CD4-positive, alpha-beta T cell treated with Interleukin-4 for 4 hours (primary cell): ENCODE measurements at regions not wholly inside any gene's neighbourhood (a gene's known extent, or its start where the extent isn't known, plus 50 kb on each side); places are given as distances from the start of the nearest gene placed in this dataset.

Experiments
- DNase-seq: peaks from one replicate; pipeline ENCODE4 v3.0.0-alpha.2; 2020

DNA sequence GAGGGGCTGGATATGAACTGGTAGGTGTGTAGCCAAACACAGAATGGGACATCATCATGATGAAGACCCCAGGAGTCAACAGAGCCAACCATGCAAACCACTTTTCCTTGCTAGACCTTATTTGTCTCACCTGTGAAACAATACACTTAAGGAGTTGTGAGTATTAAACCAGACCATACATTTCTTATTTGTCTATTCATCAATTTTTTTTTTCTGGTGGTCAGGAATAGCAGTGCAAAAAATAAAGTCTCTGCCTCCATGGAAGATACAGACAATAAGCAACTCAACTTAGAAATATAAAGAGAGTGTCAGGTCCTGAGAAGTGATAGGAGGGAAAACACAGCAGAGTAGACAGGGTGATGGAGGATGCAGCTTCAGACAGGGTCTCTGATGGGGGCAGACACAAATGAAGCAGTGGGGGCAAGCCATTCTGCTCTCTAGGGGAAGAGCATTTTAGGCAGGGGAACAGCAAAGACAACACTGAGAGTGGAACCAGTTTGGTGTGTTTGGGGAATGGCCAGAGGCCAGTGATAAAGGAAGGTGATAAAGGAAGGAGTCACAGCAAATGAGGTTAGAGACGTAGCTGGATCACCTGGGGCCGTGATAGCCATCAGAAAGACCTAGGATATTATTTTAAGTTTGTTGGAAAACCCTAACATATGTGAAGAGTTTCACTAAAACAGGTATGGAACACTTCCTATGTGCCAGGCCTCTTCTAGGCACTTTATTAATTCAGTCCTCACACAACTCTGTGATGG is 256.2 kb downstream of the MAN2A1 start:
- no peak for DNase-seq

DNA sequence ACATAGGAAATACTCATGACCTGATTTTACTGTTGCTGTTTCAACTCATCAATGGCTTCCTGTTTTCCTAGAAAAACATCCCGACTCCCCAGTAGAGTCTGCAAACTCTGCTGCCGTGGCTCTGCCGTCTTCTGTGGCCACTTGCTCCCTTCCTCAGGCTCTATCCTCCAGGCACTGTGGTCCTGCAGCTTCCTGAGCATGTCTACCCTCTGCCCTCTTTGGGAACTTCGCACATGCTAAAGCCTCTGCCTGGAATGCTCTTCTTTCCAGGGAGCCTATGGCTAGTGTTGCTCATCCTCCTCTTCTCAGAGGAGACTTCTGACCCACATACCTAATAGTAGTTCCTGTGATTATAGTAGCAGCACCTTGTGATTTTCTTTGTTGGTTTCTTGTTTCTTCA is 256.9 kb downstream of the MAN2A1 start:
- no peak for DNase-seq

DNA sequence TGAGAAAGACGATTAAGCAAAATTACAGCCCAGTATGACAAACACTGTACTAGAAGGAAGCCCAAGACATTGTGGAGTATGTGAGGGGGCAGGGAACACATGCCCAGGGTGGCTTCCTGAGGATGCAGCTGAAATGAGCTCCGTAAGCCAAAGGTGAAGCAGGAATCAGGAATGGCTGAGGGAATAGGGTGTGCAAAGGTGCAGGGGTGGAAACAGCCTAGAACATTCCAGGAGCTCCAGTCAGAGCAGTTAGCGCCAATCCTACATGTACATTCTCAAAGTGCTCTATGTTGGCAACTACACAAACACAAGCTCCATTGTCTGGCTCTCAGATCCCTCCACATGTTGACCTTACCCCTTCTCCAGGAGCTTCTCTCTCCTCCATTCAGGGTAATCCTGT is 257.9 kb downstream of the MAN2A1 start:
- no peak for DNase-seq

DNA sequence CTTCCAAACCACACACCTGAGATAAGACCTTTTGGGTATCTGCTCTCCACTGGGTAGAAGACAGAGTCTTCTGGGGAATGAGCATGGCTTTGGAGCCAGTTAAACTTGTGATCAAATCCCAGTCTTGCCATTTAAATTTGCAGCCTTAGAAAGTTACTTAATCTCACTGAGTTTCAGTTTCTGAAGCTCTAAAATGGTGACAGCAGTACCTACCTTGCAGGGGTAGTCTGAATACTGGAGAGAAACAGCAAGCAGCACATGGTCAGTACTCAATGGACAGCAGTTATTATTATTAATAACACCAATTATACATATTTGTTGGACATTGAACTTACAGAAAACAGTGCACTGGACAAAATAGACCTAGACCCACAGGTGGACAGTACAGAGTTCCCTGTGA is 260.9 kb downstream of the MAN2A1 start:
- no peak for DNase-seq

DNA sequence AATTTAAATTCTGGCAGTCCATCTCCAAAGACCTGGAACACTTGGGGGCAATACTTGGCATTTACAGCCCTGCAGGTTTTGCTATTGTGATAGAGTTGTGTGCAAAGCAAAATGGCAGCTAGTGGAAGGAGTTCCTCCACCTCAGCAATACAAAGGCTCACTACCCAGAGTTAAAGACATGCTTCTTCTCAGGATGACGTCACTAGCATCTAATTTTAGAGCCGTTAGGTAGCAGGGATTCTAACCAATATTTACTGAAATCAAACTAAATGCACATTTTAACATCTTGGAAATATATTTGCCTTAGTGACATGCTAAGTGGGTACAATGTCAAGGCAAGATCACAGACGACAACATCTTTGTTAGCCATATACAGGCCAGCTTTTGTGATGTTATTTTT is 261.6 kb downstream of the MAN2A1 start:
- no peak for DNase-seq

DNA sequence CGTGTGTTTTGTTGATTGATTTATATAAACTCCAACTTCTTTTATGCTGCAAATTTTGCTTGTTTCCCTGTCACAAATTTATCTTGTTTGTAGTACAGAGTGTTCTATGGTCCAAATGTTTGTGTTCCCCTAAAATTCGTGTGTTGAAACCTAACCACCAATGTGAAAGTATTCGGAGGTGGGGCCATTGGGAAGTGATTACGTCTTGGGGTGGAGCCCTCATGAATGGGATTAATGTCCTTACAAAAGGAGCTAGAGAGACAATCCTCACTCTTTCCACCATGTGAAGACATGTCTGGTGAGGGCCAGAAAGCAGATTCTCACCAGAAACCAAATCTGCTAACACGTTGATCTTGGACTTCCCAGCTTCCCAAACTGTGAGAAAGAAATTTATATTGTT is 262.0 kb downstream of the MAN2A1 start:
- DNase-seq = no peak

DNA sequence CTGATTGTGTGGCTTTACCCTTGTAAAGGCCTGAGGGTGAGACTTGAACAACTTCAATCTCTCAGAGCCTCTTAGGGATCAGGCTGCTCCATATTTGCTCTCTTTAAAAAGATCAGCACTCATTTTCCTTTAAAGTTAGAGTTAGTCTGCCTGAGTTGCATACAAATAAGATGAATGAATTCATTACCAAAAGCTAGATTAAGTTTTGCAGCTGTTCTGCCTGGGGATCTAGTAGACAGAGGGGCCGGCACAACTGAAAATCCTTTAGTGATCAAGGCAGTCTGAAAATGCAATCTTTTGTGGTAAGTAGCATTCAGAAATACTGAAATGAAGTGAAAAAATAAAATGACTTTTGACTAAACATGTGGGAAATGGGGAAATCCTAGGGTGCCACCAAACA is 264.0 kb downstream of the MAN2A1 start:
- DNase-seq = no peak

DNA sequence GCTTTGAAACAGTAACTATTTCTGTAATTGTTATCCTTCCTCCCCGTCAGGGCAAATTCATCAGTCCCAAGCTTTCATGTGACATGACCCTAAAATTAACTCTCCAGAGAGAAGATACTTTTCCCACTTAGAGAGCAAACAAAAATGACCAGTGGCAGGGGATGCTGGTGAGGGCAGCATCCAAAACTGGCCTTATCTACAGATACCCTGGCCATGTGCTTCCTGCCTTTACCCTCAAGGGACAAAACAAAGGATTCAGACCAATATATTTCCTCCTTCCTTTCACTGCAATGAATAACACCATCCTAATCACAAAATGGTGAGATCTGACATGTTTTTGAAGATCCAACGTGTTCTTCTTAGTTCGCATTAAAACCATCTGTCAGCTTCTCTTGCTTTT is 267.2 kb downstream of the MAN2A1 start:
- no peak for DNase-seq

DNA sequence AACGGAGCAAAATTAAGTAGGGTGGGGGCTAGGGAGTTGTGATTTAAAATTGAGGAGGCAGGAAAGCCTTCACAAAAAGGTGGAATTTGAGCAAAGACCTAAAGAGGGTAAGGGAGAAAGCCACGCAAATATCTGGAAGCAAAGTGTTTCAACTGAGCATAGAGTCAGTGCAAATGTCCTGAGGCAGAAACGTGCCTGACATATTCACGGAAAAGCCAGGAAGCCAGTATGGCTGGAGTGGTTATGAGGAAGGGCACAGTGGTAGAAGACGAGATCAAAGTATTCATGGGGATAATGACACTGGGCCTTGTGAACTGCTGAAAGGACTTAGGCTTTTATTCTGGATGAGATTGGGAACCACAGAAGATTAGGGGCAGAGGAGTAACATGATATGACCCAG is 268.4 kb downstream of the MAN2A1 start:
- DNase-seq = no peak

DNA sequence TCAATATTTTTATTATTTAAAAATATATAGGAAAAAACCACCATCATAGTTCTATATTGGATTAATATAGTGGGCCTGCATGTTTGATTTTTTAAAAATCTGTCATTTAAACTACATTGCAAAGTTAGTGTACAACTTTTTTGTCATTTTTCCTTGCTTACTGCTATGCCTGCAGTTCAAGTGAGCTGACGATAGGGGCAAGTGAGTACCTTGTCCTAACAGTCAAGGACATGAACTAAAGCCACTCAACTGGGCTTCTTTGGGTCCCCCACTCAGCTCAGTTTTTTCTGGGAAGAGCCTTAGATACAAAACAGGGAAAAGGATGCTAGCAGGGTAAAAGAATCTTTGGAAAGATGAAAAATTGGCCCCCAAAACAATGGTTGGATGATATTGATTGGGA is 269.9 kb downstream of the MAN2A1 start:
- DNase-seq = no peak

DNA sequence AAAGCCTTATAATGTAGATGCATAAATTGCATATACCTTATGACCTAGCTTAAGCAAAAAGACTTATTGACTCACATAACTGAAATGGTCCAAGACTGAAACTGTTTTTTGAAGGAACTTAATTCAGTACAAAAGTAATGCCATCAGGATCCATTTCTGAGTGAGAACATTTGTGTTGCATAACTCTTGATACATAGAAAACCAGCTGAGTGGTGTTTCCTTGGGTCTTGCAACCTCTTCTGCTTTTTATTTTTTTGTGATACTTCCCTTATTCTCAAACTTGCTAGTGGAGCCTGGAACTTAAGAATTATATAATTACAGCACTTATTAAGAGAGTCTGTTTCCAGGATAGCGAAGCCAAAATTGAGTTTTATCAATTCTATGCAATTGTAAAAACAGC is 272.0 kb downstream of the MAN2A1 start:
- no peak for DNase-seq

DNA sequence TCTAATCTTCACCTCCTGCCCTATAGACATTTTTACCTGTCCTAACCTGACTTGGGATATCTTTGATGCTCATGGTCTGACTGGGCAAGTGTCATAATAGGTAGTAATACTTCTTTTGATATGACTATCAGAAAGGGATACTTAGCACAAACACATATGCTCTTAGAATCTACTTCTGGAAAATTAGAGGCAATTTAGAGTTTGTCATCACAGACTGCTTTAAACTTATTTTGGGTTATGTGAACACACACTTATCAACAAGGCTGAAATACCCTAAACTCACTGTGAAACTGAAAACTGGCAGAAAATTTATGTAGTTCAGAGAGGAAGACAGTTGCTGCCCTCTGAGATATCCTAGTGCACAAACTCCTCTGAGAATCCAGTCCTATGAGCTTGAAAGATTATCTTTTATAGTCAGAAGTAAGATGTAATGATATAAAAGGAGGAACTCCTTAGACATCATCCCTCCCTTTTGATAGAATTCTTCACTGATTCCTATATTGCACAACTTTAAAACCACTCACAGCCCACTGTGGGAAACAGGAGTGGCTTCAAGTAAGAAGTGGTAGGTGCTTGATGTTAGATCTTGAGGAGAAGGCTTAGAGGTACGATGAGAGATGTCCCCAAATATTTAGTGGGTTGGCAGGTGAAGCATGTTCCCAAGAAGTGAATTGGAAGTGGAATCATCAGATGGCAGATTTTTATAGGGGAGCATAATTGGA is 273.3 kb downstream of the MAN2A1 start:
- DNase-seq = no peak

DNA sequence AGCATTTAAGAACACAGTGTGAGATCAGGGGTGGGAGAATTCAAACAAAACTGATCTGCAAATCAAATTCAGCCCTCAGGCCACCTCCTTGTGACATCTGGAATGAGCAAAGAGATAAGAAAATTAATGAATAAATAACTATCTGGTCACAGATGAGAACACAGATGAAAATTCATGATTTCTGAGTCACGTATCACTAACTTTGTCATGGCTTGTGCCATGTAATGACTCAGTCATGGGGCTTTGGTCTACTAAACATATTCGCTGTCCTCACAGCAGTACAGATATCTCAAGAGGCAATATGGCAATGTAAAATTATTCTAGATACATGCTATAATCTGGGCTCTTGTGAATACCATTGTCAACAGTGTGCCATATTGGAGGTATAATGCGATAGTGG is 274.4 kb downstream of the MAN2A1 start:
- DNase-seq = no peak

DNA sequence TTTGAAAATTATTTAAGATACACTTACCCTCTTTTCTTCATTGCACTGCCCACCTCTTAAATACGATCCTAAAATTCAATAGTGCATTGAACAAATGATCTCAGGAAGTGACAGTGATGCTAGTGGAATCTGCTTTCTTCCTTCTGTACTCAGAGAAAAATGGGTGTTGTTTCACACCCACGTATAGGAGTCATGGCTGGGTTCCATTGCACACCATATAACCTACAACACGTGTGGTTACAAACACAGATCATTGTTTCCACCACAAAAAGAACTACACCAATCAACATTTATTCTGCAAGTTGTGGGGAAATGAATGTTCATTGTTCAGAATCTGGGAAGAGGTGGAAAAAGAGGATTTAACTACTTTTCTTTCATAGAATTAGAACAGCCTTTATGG is 275.9 kb downstream of the MAN2A1 start:
- DNase-seq = no peak

DNA sequence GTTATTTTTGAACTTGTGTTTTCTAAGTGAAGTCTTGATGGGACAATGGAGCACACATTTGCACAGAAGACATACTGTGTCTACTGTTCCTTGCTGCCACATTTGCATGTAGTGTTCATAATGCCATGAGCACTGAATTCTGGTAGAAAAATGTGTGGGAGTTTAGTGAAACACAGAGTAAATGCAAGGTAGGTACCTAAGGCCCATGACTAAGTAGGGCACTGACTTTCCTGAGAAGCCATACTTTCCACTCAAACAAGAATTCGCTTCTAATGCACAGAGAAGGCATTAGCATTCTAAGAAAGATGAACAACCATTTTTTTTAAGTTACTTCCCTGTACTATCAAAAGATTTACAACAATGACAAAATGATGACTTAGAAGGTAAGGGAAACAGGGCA is 282.2 kb downstream of the MAN2A1 start:
- DNase-seq = no peak

DNA sequence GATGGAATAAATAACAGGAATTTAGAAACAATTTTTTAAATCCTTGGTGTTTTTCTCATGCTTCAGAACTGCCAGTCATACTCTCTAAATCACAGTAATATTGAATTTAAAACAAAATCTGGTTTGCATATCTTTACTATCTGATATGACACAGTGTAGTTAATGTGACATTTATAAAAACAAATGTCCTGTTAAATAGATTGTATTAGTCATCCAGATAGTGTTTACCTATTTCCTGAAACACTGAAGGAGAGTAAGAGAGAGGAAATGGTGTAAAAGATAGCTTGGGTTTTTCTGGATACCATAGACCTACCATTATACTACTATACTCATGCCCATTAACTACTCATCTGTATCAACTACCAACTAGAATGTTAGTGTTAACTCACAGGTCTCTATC is 292.3 kb downstream of the MAN2A1 start:
- no peak for DNase-seq

DNA sequence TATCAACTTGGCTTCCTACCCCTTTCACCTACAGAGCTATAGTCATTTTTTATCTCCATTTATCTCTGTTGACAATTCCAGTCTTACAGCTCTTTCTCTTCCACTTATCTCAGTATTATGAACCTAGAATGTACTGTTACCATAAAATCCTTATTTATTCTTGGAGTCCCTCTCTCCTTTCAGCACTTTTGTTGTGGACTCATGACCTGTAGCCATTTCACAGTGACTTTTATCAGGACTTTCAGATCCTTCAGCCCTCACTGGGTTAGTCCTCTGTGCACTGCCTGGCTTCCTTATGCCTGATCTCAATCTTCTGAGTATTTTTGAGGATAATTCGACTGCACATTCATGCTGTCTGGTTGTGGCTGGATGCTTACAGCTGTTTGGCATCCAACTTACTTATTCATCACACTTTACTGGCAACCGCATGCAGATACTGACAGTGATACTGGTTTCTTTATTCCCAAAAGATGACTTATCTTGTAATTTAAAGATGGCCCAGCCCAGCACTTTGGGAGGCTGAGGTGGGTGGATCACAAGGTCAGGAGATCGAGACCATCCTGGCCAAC is 293.3 kb downstream of the MAN2A1 start:
- DNase-seq = no peak

DNA sequence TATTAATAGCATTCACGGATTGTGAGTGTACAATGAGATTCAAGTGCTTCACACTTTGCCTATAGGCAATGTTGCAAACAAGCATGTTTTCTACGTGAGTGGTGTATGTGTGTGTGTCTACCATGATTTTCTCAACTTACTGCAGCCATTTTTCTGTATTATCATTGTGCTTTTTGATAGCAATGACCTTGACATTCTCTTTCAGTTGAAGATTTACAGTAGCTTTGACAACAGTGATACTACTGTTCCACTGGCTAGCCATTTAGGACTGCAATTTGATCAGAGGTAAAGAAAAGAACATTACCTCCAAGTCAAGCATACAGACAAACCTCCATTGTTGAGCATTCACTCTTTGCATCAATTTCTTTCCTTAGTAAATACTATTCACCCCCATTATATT is 297.0 kb downstream of the MAN2A1 start:
- no peak for DNase-seq

DNA sequence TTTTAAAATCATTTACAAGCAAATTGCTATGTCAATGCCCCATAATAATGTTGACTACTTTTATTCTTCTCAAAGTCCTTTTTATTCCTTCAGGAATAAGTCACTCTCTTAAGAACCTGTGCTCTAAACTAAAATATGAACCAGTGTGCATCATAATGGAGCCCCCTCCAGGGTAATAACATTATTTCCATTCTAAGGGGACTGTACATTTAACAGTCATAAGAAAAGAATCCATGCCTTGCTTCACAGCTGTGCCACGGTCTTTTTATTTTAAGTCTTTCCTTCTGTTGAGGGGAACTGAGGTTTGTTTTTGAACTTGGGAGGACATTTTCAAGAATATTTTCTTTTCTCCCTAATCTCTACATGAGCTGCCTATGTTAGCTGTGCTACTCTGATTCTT is 297.6 kb downstream of the MAN2A1 start:
- no peak for DNase-seq

DNA sequence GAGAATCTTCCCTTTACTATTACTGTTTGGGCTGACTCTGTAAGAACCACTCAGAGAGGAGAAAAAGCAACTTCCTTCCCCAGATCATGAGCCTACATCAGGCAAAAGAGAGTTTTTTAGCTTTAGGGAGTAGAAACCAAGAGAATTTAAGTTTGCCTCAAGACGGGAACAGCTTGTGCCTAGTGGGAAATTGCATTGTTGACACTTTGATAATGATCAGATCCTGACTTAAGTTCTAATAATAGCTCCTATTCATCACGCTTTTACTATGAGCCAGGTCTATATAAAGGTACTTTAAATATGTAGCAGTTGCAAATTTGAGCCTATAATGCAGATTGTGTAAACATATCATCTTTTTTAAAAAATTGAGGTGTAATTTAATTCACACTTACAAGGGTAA is 298.2 kb downstream of the MAN2A1 start:
- DNase-seq = no peak

DNA sequence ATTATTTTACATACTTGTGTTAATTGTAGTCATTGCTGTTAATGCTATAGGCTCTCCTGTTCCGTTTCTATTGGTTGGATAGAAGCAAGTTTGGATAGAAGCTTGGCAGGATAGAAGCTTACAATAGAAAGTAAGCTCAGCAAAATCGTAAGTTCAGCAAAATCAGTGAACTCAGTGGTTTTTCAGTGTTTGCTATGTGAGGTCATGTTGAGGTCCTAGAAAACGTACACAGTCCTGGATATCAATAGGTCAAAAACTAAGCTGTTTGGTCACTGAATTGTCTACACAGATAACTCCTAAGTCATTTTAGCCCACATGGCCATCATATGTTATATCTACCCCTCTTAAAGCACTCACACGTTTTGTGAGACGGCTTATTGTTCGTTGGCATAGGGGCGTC is 299.4 kb downstream of the MAN2A1 start:
- DNase-seq = no peak

DNA sequence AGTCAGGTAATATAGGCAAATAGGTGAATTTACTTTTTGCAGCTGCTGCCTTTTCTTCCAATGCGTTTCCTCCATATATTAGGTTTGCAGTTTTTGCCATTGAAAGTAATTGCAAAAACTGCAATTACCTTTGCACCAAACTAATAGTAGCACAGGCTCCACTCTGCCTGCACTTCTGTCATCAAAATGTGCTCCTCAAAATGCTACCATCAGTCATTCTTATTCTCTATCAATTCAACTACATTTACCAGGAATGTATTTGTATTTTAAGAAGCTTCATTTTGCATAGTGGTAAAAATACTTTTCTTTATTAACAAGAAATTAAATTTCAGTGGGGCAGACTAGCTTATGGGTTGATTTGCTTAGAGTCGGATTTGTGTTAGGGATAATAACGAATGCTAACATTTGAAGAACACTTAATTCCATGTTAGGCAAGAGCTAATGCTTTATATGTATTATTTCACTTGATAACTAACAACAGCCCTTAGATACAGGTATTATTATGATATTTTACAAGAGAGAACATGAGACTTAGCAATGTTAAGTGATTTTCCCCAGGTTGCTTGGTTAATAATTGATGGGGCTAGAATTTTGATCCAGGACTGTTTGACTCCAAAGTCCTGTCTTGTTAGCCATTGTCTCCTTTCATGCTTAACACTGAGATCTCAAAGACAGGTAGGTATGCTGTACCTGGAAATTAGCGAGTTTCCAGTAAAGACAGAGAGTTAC is 300.4 kb downstream of the MAN2A1 start:
- DNase-seq = no peak

DNA sequence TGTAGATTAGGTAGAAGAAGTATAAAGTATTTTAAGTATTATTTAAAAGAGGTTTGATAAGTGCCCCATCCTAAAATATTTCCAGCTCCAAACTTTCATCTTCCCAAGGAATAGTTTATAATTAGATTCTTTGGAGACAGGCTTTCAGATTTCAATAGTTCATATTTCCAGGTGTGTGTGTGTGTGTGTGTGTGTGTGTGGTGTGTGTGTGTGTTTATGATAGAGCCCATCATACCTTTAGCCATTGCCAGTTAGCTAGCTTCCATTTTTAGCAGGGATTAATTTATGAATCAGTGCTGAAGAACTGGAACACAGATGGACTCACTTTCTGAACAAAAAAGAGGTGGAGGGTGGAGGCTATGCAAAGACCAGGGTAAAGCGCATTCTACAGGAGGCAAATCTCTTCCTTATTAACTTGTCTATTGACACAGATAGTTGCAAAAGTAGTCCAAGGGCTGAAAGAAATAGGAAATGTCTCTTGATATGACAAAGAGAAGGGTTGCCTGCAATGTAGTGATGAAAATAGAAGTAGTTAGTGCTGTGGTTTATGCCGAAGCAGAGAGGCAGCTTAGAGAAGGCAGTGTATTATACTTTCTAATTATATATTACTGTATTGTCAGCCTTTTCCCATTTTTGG is 301.1 kb downstream of the MAN2A1 start:
- no peak for DNase-seq
